ENCODE measurements at regions not wholly inside any gene's neighbourhood (a gene's known extent, or its start where the extent isn't known, plus 50 kb on each side); places are given as distances from the start of the nearest gene placed in this dataset.
"Not testable (repeated sequence)": the region's sequence is repeated elsewhere in the genome, so short reads cannot be mapped to it uniquely, and the experiment has no call there.

- no peak for DNase-seq
Measured at GRCh38 chr4:27368781-27369180, 508.1 kb downstream of the STIM2 start.

GRCh38 chr4:27381815-27382214 lies 521.2 kb downstream of the STIM2 start:
- no peak for DNase-seq

GRCh38 chr4:27387711-27388110 lies 527.1 kb downstream of the STIM2 start:
- no peak for DNase-seq

GRCh38 chr4:27397886-27398285 lies 537.2 kb downstream of the STIM2 start:
- no peak for DNase-seq

- DNase-seq: no peak
Measured at GRCh38 chr4:27398631-27399310, 538.1 kb downstream of the STIM2 start.

- no peak for DNase-seq
Measured at GRCh38 chr4:27407616-27408015, 547.0 kb downstream of the STIM2 start.

GRCh38 chr4:27412613-27413012 lies 552.0 kb downstream of the STIM2 start:
- DNase-seq: no peak

GRCh38 chr4:27414887-27415731 lies 554.5 kb downstream of the STIM2 start:
- no peak for DNase-seq

GRCh38 chr4:27428661-27429060 lies 568.0 kb downstream of the STIM2 start:
- no peak for DNase-seq

- DNase-seq: no peak
Measured at GRCh38 chr4:27429364-27429871, 568.8 kb downstream of the STIM2 start.

- DNase-seq: no peak
Measured at GRCh38 chr4:27442146-27442545, 581.5 kb downstream of the STIM2 start.

GRCh38 chr4:27442661-27443060 lies 582.0 kb downstream of the STIM2 start:
- not testable (repeated sequence) for DNase-seq

- DNase-seq: no peak
Measured at GRCh38 chr4:27463816-27464215, 603.2 kb downstream of the STIM2 start.

GRCh38 chr4:27467351-27467750 lies 606.7 kb downstream of the STIM2 start:
- no peak for DNase-seq

GRCh38 chr4:27472364-27472763 lies 611.7 kb downstream of the STIM2 start:
- DNase-seq: no peak

- no peak for DNase-seq
Measured at GRCh38 chr4:27474691-27475090, 614.0 kb downstream of the STIM2 start.

- no peak for DNase-seq
Measured at GRCh38 chr4:27484216-27484615, 623.6 kb downstream of the STIM2 start.

- DNase-seq: no peak
Measured at GRCh38 chr4:27490315-27490714, 629.7 kb downstream of the STIM2 start.

- no peak for DNase-seq
Measured at GRCh38 chr4:27490766-27491165, 630.1 kb downstream of the STIM2 start.

- DNase-seq: no peak
Measured at GRCh38 chr4:27506401-27506800, 645.8 kb downstream of the STIM2 start.

- no peak for DNase-seq
Measured at GRCh38 chr4:27514711-27515110, 654.1 kb downstream of the STIM2 start.

- no peak for DNase-seq
Measured at GRCh38 chr4:27515140-27515539, 654.5 kb downstream of the STIM2 start.

- DNase-seq: no peak
Measured at GRCh38 chr4:27518876-27519275, 658.2 kb downstream of the STIM2 start.

- DNase-seq: no peak
Measured at GRCh38 chr4:27524224-27524623, 663.6 kb downstream of the STIM2 start.
